ENCODE measurements at regions not wholly inside any gene's neighbourhood (a gene's known extent, or its start where the extent isn't known, plus 50 kb on each side); places are given as distances from the start of the nearest gene placed in this dataset.

DNA sequence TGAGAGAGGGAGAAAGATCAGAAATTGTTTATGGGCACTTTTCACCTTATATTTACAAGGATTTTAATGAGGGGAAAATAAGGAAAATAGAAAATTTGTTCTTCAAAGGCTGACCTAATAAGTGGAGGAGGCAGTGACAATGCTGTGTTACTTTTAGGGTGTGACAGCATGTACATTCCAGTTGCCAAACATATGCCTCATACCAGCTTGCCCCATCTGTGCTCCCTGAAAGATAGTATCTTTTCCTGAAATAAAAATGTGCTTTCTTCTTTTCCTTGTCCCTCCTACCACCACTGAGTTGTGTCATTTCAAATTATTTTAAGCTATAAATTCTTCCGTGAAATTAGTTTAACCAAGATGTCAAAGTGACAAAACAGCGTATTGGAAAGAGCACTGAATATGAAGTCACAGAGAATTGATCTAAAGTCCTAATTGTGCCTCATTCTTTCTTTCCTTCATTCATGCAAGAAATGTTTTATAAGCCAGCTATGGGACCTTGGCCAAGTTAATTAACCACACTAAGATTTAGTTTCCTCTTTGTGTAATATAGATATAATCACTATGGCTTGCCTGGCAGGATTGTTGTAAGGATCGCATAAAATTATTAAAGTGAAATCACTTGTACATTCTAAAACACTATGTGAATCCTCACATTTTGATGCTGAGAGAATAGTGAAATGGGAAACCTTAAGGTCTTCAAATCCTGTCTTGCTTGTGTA is 1307.5 kb upstream of the TENM4 start:
- TF ChIP-seq, protein P1, sequence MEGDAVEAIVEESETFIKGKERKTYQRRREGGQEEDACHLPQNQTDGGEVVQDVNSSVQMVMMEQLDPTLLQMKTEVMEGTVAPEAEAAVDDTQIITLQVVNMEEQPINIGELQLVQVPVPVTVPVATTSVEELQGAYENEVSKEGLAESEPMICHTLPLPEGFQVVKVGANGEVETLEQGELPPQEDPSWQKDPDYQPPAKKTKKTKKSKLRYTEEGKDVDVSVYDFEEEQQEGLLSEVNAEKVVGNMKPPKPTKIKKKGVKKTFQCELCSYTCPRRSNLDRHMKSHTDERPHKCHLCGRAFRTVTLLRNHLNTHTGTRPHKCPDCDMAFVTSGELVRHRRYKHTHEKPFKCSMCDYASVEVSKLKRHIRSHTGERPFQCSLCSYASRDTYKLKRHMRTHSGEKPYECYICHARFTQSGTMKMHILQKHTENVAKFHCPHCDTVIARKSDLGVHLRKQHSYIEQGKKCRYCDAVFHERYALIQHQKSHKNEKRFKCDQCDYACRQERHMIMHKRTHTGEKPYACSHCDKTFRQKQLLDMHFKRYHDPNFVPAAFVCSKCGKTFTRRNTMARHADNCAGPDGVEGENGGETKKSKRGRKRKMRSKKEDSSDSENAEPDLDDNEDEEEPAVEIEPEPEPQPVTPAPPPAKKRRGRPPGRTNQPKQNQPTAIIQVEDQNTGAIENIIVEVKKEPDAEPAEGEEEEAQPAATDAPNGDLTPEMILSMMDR (IDR thresholded peaks at IDR 0.05; ENCODE audit: insufficient read depth, low read length) = no peak
- TF ChIP-seq, protein P2, sequence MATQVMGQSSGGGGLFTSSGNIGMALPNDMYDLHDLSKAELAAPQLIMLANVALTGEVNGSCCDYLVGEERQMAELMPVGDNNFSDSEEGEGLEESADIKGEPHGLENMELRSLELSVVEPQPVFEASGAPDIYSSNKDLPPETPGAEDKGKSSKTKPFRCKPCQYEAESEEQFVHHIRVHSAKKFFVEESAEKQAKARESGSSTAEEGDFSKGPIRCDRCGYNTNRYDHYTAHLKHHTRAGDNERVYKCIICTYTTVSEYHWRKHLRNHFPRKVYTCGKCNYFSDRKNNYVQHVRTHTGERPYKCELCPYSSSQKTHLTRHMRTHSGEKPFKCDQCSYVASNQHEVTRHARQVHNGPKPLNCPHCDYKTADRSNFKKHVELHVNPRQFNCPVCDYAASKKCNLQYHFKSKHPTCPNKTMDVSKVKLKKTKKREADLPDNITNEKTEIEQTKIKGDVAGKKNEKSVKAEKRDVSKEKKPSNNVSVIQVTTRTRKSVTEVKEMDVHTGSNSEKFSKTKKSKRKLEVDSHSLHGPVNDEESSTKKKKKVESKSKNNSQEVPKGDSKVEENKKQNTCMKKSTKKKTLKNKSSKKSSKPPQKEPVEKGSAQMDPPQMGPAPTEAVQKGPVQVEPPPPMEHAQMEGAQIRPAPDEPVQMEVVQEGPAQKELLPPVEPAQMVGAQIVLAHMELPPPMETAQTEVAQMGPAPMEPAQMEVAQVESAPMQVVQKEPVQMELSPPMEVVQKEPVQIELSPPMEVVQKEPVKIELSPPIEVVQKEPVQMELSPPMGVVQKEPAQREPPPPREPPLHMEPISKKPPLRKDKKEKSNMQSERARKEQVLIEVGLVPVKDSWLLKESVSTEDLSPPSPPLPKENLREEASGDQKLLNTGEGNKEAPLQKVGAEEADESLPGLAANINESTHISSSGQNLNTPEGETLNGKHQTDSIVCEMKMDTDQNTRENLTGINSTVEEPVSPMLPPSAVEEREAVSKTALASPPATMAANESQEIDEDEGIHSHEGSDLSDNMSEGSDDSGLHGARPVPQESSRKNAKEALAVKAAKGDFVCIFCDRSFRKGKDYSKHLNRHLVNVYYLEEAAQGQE (IDR thresholded peaks at IDR 0.05; ENCODE audit: insufficient replicate concordance, low read depth) = no peak

Measured in HL-60 (cell line).